ENCODE measurements at regions not wholly inside any gene's neighbourhood (a gene's known extent, or its start where the extent isn't known, plus 50 kb on each side); places are given as distances from the start of the nearest gene placed in this dataset. TPM values are rescaled to one million over a fixed set of nuclear protein-coding genes. Genes with fewer than 3 reads are reported as not detected.

GRCh38 chr2:65486802-65487201, 54.4 kb upstream of the SPRED2 start:
- Histone ChIP-seq H3K36me3 (ENCODE audit: insufficient read depth, low read length) (no peaks in the 10 kb centered on the region), H3K4me1 (ENCODE audit: insufficient read depth, low read length) (no peaks in the 10 kb centered on the region), H3K4me3 (ENCODE audit: low read length in 2 of 2) (no peak overlapping the region), H3K27ac (ENCODE audit: low read depth, low read length) (no peak overlapping the region), H3K9me3 (ENCODE audit: control insufficient read depth in 1 of 2, low read length in 2 of 2) (no peaks in the 10 kb centered on the region), H3K27me3 (ENCODE audit: insufficient read depth, low read length) (no peaks in the 10 kb centered on the region)
- peaks cover 9 to 24% of the 10 kb centered on the region in 2 donors for H3K27me3 Mint-ChIP-seq
- ChIA-PET POLR2A (ENCODE audit: partially characterized antibody) (no interaction called here), CTCF (ENCODE audit: partially characterized antibody) (no interaction called here)
- no peak for DNase-seq
- H3K4me1 Mint-ChIP-seq: no peaks in the 10 kb centered on the region
- H3K9me3 Mint-ChIP-seq: peaks cover 0 to 21% (median 15%) of the 10 kb centered on the region in 8 donors
- H3K27ac Mint-ChIP-seq: no peak overlapping the region
- peaks cover 0 to 14% of the 10 kb centered on the region in 2 donors for H3K36me3 Mint-ChIP-seq
- intact Hi-C loops (cut with micrococcal nuclease): no loop called here
- H3K4me3 Mint-ChIP-seq: no peak overlapping the region

GRCh38 chr2:65486282-65486681, 53.9 kb upstream of the SPRED2 start:
- intact Hi-C loops (cut with micrococcal nuclease): no loop called here
- no peak overlapping the region for H3K4me3 Mint-ChIP-seq
- CTCF ChIA-PET (ENCODE audit: partially characterized antibody): no interaction called here
- Histone ChIP-seq H3K9me3 (ENCODE audit: control insufficient read depth in 1 of 2, low read length in 2 of 2) (no peaks in the 10 kb centered on the region), H3K27me3 (ENCODE audit: insufficient read depth, low read length) (no peaks in the 10 kb centered on the region), H3K36me3 (ENCODE audit: insufficient read depth, low read length) (no peaks in the 10 kb centered on the region), H3K27ac (ENCODE audit: low read depth, low read length) (no peak overlapping the region), H3K4me1 (ENCODE audit: insufficient read depth, low read length) (no peaks in the 10 kb centered on the region), H3K4me3 (ENCODE audit: low read length in 2 of 2) (no peak overlapping the region)
- peaks cover 10 to 24% of the 10 kb centered on the region in 2 donors for H3K27me3 Mint-ChIP-seq
- no peak for DNase-seq
- H3K36me3 Mint-ChIP-seq: peaks cover 0 to 14% of the 10 kb centered on the region in 2 donors
- peaks cover 0 to 21% (median 15%) of the 10 kb centered on the region in 8 donors for H3K9me3 Mint-ChIP-seq
- no peaks in the 10 kb centered on the region for H3K4me1 Mint-ChIP-seq
- no peak overlapping the region for H3K27ac Mint-ChIP-seq
- POLR2A ChIA-PET (ENCODE audit: partially characterized antibody): no interaction called here

DNA sequence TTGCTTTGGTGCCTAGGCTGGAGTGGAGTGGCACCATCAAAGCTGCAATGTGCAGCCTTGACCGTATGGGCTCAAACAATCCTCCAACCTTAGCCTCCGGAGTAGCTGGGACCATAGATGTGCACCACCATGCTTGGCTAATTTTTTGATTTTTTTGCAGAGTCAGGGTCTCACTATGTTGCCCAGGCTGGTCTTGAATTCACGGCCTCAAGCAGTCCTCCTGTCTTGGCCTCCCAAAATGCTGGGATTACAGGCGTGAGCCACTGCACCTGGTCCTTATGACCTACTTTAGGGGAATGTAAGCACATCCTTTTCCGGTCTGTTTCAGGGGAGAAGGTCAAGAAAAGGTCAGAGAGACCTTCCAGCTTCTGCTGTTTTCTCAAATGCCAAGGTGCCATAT, 53.4 kb upstream of the SPRED2 start:
- Mint-ChIP-seq H3K4me1 (no peaks in the 10 kb centered on the region), H3K27ac (no peak overlapping the region), H3K9me3 (peaks cover 0 to 21% (median 15%) of the 10 kb centered on the region in 8 donors), H3K36me3 (peaks cover 0 to 14% of the 10 kb centered on the region in 2 donors), H3K27me3 (peaks cover 10 to 24% of the 10 kb centered on the region in 2 donors), H3K4me3 (no peak overlapping the region)
- no peak overlapping the region for H3K4me3 ChIP-seq (ENCODE audit: low read length in 2 of 2)
- no peak for DNase-seq
- intact Hi-C loops (cut with micrococcal nuclease): no loop called here
- no peaks in the 10 kb centered on the region for H3K9me3 ChIP-seq (ENCODE audit: control insufficient read depth in 1 of 2, low read length in 2 of 2)
- CTCF ChIA-PET (ENCODE audit: partially characterized antibody): no interaction called here
- POLR2A ChIA-PET (ENCODE audit: partially characterized antibody): no interaction called here
- H3K27me3 ChIP-seq (ENCODE audit: insufficient read depth, low read length): no peaks in the 10 kb centered on the region
- H3K36me3 ChIP-seq (ENCODE audit: insufficient read depth, low read length): no peaks in the 10 kb centered on the region
- no peaks in the 10 kb centered on the region for H3K4me1 ChIP-seq (ENCODE audit: insufficient read depth, low read length)
- no peak overlapping the region for H3K27ac ChIP-seq (ENCODE audit: low read depth, low read length)

GRCh38 chr2:65483763-65484162, 51.4 kb upstream of the SPRED2 start:
- Histone ChIP-seq H3K27me3 (ENCODE audit: insufficient read depth, low read length) (no peaks in the 10 kb centered on the region), H3K4me3 (ENCODE audit: low read length in 2 of 2) (no peak overlapping the region), H3K36me3 (ENCODE audit: insufficient read depth, low read length) (no peaks in the 10 kb centered on the region), H3K27ac (ENCODE audit: low read depth, low read length) (no peak overlapping the region), H3K4me1 (ENCODE audit: insufficient read depth, low read length) (no peaks in the 10 kb centered on the region), H3K9me3 (ENCODE audit: control insufficient read depth in 1 of 2, low read length in 2 of 2) (no peaks in the 10 kb centered on the region)
- no peak overlapping the region for H3K27ac Mint-ChIP-seq
- CTCF ChIA-PET (ENCODE audit: partially characterized antibody): no interaction called here
- no peak for DNase-seq
- H3K4me1 Mint-ChIP-seq: no peaks in the 10 kb centered on the region
- POLR2A ChIA-PET (ENCODE audit: partially characterized antibody): no interaction called here
- H3K36me3 Mint-ChIP-seq: peaks cover 0 to 9% of the 10 kb centered on the region in 2 donors
- intact Hi-C loops (cut with micrococcal nuclease): no loop called here
- peaks cover 0 to 16% (median 9%) of the 10 kb centered on the region in 8 donors for H3K9me3 Mint-ChIP-seq
- H3K4me3 Mint-ChIP-seq: no peak overlapping the region
- peaks cover 10 to 21% of the 10 kb centered on the region in 2 donors for H3K27me3 Mint-ChIP-seq

- H3K27ac Mint-ChIP-seq: no peak overlapping the region
- intact Hi-C loops (cut with micrococcal nuclease): no loop called here
- DNase-seq: no peak
- peaks cover 9 to 21% of the 10 kb centered on the region in 2 donors for H3K27me3 Mint-ChIP-seq
- no peaks in the 10 kb centered on the region for H3K4me1 Mint-ChIP-seq
- peaks cover 0 to 2% of the 10 kb centered on the region in 2 donors for H3K36me3 Mint-ChIP-seq
- H3K4me1 ChIP-seq (ENCODE audit: insufficient read depth, low read length): no peaks in the 10 kb centered on the region
- POLR2A ChIA-PET (ENCODE audit: partially characterized antibody): no interaction called here
- no peaks in the 10 kb centered on the region for H3K27me3 ChIP-seq (ENCODE audit: insufficient read depth, low read length)
- H3K36me3 ChIP-seq (ENCODE audit: insufficient read depth, low read length): no peaks in the 10 kb centered on the region
- CTCF ChIA-PET (ENCODE audit: partially characterized antibody): no interaction called here
- no peak overlapping the region for H3K27ac ChIP-seq (ENCODE audit: low read depth, low read length)
- H3K9me3 Mint-ChIP-seq: peaks cover 0 to 9% (median 1%) of the 10 kb centered on the region in 8 donors
- no peaks in the 10 kb centered on the region for H3K9me3 ChIP-seq (ENCODE audit: control insufficient read depth in 1 of 2, low read length in 2 of 2)
- H3K4me3 ChIP-seq (ENCODE audit: low read length in 2 of 2): no peak overlapping the region
- no peak overlapping the region for H3K4me3 Mint-ChIP-seq
Observed at GRCh38 chr2:65482971-65483370, 50.6 kb upstream of the SPRED2 start.

Small RNA genes lying in the stretch of these regions (microRNA-seq; reads per million reads assigned to microRNA genes)
- gene MIR4778 (ENCODE audit: borderline microRNAs expressed, borderline number of aligned reads, borderline replicate concordance): not detected

Data from CD4-positive, alpha-beta memory T cell (primary cell).